ENCODE measurements at regions not wholly inside any gene's neighbourhood (a gene's known extent, or its start where the extent isn't known, plus 50 kb on each side); places are given as distances from the start of the nearest gene placed in this dataset.

DNA sequence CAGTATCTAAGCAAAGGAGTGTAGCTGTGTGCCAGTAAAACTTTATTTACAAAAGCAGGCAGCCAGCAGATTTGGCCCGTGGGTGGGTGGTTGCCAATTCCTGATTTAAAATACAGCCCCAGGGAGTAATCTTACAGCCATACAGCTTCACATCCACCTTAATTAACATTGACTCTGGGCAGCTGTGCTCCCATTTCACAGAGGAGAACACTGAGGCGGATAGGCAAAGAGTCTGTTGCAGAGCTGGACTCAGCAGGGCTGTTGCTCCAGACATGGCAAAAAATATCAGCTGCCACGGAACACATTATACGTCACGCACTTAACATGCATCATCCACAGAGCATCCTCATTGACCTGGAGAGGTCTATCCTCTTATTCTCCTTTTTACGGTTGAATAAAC lies 289.9 kb downstream of the DHX35 start:
- no peak overlapping the region for H3K4me3 ChIP-seq (ENCODE audit: control insufficient read depth, low read depth, low read length)
- TF ChIP-seq, protein P1, sequence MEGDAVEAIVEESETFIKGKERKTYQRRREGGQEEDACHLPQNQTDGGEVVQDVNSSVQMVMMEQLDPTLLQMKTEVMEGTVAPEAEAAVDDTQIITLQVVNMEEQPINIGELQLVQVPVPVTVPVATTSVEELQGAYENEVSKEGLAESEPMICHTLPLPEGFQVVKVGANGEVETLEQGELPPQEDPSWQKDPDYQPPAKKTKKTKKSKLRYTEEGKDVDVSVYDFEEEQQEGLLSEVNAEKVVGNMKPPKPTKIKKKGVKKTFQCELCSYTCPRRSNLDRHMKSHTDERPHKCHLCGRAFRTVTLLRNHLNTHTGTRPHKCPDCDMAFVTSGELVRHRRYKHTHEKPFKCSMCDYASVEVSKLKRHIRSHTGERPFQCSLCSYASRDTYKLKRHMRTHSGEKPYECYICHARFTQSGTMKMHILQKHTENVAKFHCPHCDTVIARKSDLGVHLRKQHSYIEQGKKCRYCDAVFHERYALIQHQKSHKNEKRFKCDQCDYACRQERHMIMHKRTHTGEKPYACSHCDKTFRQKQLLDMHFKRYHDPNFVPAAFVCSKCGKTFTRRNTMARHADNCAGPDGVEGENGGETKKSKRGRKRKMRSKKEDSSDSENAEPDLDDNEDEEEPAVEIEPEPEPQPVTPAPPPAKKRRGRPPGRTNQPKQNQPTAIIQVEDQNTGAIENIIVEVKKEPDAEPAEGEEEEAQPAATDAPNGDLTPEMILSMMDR (IDR thresholded peaks at IDR 0.05; ENCODE audit: control insufficient read depth, insufficient read depth, low read depth, low read length, missing control alignments): no peak

DNA sequence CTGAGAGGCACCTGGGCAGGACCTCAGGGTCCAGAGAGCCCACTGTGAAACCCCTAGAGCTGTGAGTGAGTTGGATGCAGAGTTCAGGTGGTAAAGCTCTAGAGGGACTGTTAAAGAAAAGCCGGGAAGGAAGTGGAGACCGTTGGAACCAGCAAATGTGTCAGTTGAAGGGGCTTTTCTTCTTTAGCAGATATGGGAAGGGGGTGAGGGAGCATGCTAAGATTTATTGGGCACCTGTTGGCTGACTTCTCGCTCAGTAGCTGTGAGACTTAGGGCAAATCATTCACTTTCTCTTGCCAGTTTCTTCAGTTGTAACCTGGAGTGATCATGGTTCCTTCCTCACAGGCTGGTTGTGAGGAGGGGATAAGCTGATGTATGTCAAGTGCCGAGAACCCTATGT lies 287.7 kb downstream of the DHX35 start:
- no peak for DNase-seq (ENCODE audit: low read depth)
- H3K4me3 ChIP-seq (ENCODE audit: control insufficient read depth, low read depth, low read length): no peak overlapping the region
- TF ChIP-seq, protein P1 (IDR thresholded peaks at IDR 0.05; ENCODE audit: control insufficient read depth, insufficient read depth, low read depth, low read length, missing control alignments): no peak

More for the DNA sequence above, 289.9 kb downstream of the DHX35 start:
- no peak for DNase-seq (ENCODE audit: low read depth)

DNA sequence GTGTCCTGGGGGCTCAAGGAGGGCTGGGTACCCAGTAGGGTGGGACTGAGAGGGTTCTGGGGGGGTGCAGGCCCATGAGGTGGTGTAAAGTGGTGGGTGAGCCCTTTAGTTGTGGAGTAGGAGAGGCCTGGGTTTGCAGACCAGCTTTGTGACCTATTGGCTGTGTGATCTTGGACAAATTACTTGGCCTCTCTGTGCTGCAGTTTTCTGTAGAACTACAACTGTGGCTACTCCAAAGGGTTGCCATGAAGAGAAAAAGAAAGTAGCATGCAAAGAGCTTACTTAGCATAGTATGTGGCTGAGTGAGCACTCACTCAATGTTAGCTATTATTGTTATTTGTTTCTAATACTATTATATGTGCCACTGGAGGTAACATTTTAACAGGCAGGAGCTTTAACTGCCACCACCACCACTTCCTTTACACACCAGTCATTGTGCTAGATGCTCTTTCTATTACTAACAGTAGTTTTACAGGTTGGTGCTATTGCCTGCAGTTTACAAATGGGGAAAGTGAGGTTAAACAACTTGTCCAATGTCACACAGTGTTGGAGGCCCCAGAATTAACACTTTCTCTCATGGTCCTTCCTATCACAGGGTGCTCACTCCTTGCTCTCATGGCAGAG lies 286.8 kb downstream of the DHX35 start:
- H3K4me3 ChIP-seq (ENCODE audit: control insufficient read depth, low read depth, low read length): no peak overlapping the region
- TF ChIP-seq, protein P1 (IDR thresholded peaks at IDR 0.05; ENCODE audit: control insufficient read depth, insufficient read depth, low read depth, low read length, missing control alignments): no peak
- DNase-seq (ENCODE audit: low read depth): no peak

GRCh38 chr20:39248171-39248861 lies 286.2 kb downstream of the DHX35 start:
- H3K4me3 ChIP-seq (ENCODE audit: control insufficient read depth, low read depth, low read length): no peak overlapping the region
- TF ChIP-seq, protein P1 (IDR thresholded peaks at IDR 0.05; ENCODE audit: control insufficient read depth, insufficient read depth, low read depth, low read length, missing control alignments): no peak
- no peak for DNase-seq (ENCODE audit: low read depth)

- TF ChIP-seq, protein P1 (IDR thresholded peaks at IDR 0.05; ENCODE audit: control insufficient read depth, insufficient read depth, low read depth, low read length, missing control alignments): no peak
- DNase-seq (ENCODE audit: low read depth): no peak
- H3K4me3 ChIP-seq (ENCODE audit: control insufficient read depth, low read depth, low read length): no peak overlapping the region
These were observed 284.3 kb downstream of the DHX35 start for GRCh38 chr20:39246436-39246835.

DNA sequence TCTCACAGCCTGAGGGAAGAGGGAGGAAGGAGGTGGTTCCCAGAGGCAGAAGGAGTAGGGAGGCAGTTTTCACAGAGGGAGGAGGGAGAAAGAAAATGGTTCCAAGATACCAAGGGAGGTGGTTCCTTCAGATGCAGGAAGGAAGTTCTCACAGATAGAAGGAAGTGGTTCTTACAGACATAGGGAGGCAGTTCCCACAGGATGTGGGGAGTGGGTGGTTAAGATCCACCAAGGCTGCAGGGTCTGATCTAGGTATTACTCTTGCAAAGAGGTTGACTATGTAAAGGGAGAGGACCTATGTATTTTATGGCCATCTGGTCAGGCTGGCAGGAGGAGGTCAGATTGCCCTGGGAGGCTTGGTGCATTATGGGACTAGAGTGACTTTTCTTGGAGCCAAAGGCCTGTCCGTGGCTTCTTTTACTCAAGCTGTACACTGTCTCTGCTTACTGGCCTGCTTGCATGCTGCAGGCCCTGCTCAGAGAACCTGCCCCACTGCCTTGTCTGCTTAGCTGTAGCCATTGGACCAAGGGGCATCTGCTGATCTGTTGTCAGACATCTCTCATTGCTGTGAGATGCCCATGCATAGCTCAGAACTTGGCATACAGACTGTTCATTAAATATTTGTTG lies 283.7 kb downstream of the DHX35 start:
- no peak for DNase-seq (ENCODE audit: low read depth)
- TF ChIP-seq, protein P1 (IDR thresholded peaks at IDR 0.05; ENCODE audit: control insufficient read depth, insufficient read depth, low read depth, low read length, missing control alignments): no peak
- H3K4me3 ChIP-seq (ENCODE audit: control insufficient read depth, low read depth, low read length): no peak overlapping the region
